Liver (tissue), 8 donors: ENCODE measurements at regions not wholly inside any gene's neighbourhood (a gene's known extent, or its start where the extent isn't known, plus 50 kb on each side); places are given as distances from the start of the nearest gene placed in this dataset.

Experiments used
- DNase-seq: peaks from one replicate; pipeline ENCODE4 v3.0.0-alpha.2; 2017; ENCODE audit warnings: low spot score
- H3K27ac ChIP-seq, 2 donors: one replicate each; pipeline ENCODE4 v1.7.0; 2013; ENCODE audit warnings: inconsistent platforms in 2 of 2, low read length in 2 of 2, control low read depth in 1 of 2, low read depth in 1 of 2, mild to moderate bottlenecking in 1 of 2
- H3K27me3 ChIP-seq, 4 donors: one replicate each; pipeline versions ENCODE4 v1.6.1 to v1.7.0; 2013; ENCODE audit warnings: low read length in 3 of 4, inconsistent platforms in 1 of 4, mild to moderate bottlenecking in 1 of 4, moderate library complexity in 1 of 4; ENCODE audit not compliant: control insufficient read depth in 4 of 4, insufficient read depth in 4 of 4
- H3K36me3 ChIP-seq, 4 donors: one replicate each; pipeline versions ENCODE4 v1.6.1 to v1.7.0; 2013; ENCODE audit warnings: low read length in 3 of 4, mild to moderate bottlenecking in 3 of 4, low read depth in 1 of 4, moderate library complexity in 1 of 4; ENCODE audit not compliant: control insufficient read depth in 4 of 4, insufficient read depth in 3 of 4
- H3K4me1 ChIP-seq, 4 donors: one replicate each; pipeline versions ENCODE4 v1.6.1 to v1.7.0; 2013; ENCODE audit warnings: low read length in 3 of 4, mild to moderate bottlenecking in 3 of 4, moderate library complexity in 1 of 4; ENCODE audit not compliant: control insufficient read depth in 4 of 4, insufficient read depth in 4 of 4
- H3K4me3 ChIP-seq, 3 donors: one replicate each; pipeline versions ENCODE4 v1.6.1 to v1.7.0; 2013; ENCODE audit warnings: low read length in 3 of 3, control low read depth in 1 of 3, low read depth in 1 of 3, mild to moderate bottlenecking in 1 of 3
- H3K9ac ChIP-seq, 2 donors: one replicate each; pipeline ENCODE4 v1.7.0; 2013; ENCODE audit warnings: low read length in 2 of 2, mild to moderate bottlenecking in 2 of 2, moderate library complexity in 2 of 2, control low read depth in 1 of 2, low read depth in 1 of 2
- H3K9me3 ChIP-seq, 4 donors: one replicate each; pipeline versions ENCODE4 v1.6.1 to v1.7.0; 2013; ENCODE audit warnings: low read length in 3 of 4; ENCODE audit not compliant: control insufficient read depth in 4 of 4
- ATF3 ChIP-seq: IDR thresholded peaks from 2 replicates; pipeline ENCODE4 v1.6.1; 2016; ENCODE audit warnings: antibody characterized with exemption
- CTCF ChIP-seq: fragments of 150-350 bp; IDR thresholded peaks from 2 replicates; pipeline ENCODE4 v1.5.1; 2017; ENCODE audit warnings: improper control_type of control experiment, low read depth, low read length; ENCODE audit not compliant: missing input control
- EGR1 ChIP-seq, 2 donors: IDR thresholded peaks; 2 replicates each; pipeline ENCODE4 v1.6.1; 2016 to 2018; ENCODE audit warnings: antibody characterized with exemption in 2 of 2, low read depth in 2 of 2
- FOXA1 ChIP-seq: IDR thresholded peaks from 2 replicates; pipeline ENCODE4 v1.6.1; 2016; ENCODE audit warnings: antibody characterized with exemption
- FOXA2 ChIP-seq: IDR thresholded peaks from 2 replicates; pipeline ENCODE4 v1.6.1; 2016; ENCODE audit warnings: antibody characterized with exemption
- GABPA ChIP-seq, 2 donors: IDR thresholded peaks in 1 of 2; conservative IDR thresholded peaks in 1 of 2; 2 replicates each; pipeline ENCODE4 v1.6.1; 2016; ENCODE audit warnings: antibody characterized with exemption in 2 of 2, mild to moderate bottlenecking in 1 of 2, moderate library complexity in 1 of 2
- HNF4A ChIP-seq, 2 donors: conservative IDR thresholded peaks; 2 replicates each; pipeline ENCODE4 v1.6.1; 2016; ENCODE audit warnings: antibody characterized with exemption in 2 of 2, mild to moderate bottlenecking in 2 of 2
- HNF4G ChIP-seq: IDR thresholded peaks from 2 replicates; pipeline ENCODE4 v1.6.1; 2016; ENCODE audit warnings: antibody characterized with exemption
- JUND ChIP-seq, 2 donors: IDR thresholded peaks; 2 replicates each; pipeline ENCODE4 v1.6.1; 2016; ENCODE audit warnings: antibody characterized with exemption in 2 of 2
- MAX ChIP-seq: IDR thresholded peaks from 2 replicates; pipeline ENCODE4 v1.6.1; 2016; ENCODE audit warnings: antibody characterized with exemption
- NR2F2 ChIP-seq: IDR thresholded peaks from 2 replicates; pipeline ENCODE4 v1.6.1; 2016; ENCODE audit warnings: antibody characterized with exemption
- RAD21 ChIP-seq, 2 donors: IDR thresholded peaks; 2 replicates each; pipeline ENCODE4 v1.6.1; 2016; ENCODE audit warnings: antibody characterized with exemption in 2 of 2, mild to moderate bottlenecking in 2 of 2
- REST ChIP-seq: IDR thresholded peaks from 2 replicates; pipeline ENCODE4 v1.6.1; 2016; ENCODE audit warnings: antibody characterized with exemption, mild to moderate bottlenecking
- SP1 ChIP-seq: IDR thresholded peaks from 2 replicates; pipeline ENCODE4 v1.6.1; 2018; ENCODE audit warnings: antibody characterized with exemption, mild to moderate bottlenecking
- TAF1 ChIP-seq: conservative IDR thresholded peaks from 2 replicates; pipeline ENCODE4 v1.6.1; 2016; ENCODE audit warnings: antibody characterized with exemption, mild to moderate bottlenecking
- ZBTB33 ChIP-seq: IDR thresholded peaks from 2 replicates; pipeline ENCODE4 v1.6.1; 2016; ENCODE audit warnings: antibody characterized with exemption
- WGBS: extraction: QIAGEN DNeasy Blood & Tissue Kit; methylation state at CpG from one replicate; pipeline ENCODE4 v1.1.7; 2013; 5-methylcytosine and 5-hydroxymethylcytosine counted together
- donor health status: healthy.
- donor health status: healthy.
- donor health status: healthy.
- donor health status: healthy.
- donor health status: healthy.

GRCh38 chrX:106331606-106332005 lies 163.5 kb downstream of the PWWP3B start:
- WGBS, result 82% methylated on average over 3 of the region's 3 CpGs
- Histone ChIP-seq H3K36me3 (no peaks in the 10 kb centered on the region), H3K9ac (no peak overlapping the region), H3K27ac (no peak overlapping the region), H3K9me3 (no peaks in the 10 kb centered on the region), H3K27me3 (no peaks in the 10 kb centered on the region), H3K4me3 (no peak overlapping the region), H3K4me1 (no peaks in the 10 kb centered on the region)
- TF ChIP-seq TAF1 (no peak), SP1 (no peak), FOXA1 (no peak), NR2F2 (no peak), CTCF (no peak), RAD21 (IDR thresholded peaks at IDR 0.05) (no peak), EGR1 (IDR thresholded peaks at IDR 0.05; ENCODE audit: low read depth in 2 of 2) (no peak)
- DNase-seq, result no peak

- no peak for DNase-seq
- 44% methylated on average over 3 of the region's 3 CpGs for WGBS
- Histone ChIP-seq H3K36me3 (no peaks in the 10 kb centered on the region), H3K4me1 (no peaks in the 10 kb centered on the region), H3K9me3 (no peaks in the 10 kb centered on the region), H3K27me3 (no peaks in the 10 kb centered on the region), H3K27ac (no peak overlapping the region), H3K4me3 (no peak overlapping the region), H3K9ac (no peak overlapping the region)
- TF ChIP-seq REST, result no peak
Measured at GRCh38 chrX:106341823-106342222, 173.7 kb downstream of the PWWP3B start.

GRCh38 chrX:106356580-106356979 lies 188.5 kb downstream of the PWWP3B start:
- no peak for DNase-seq
- H3K36me3 ChIP-seq, result no peaks in the 10 kb centered on the region
- H3K9ac ChIP-seq, result no peak overlapping the region
- no peaks in the 10 kb centered on the region for H3K4me1 ChIP-seq
- no peaks in the 10 kb centered on the region for H3K9me3 ChIP-seq
- no peaks in the 10 kb centered on the region for H3K27me3 ChIP-seq
- no peak overlapping the region for H3K4me3 ChIP-seq
- no peak overlapping the region for H3K27ac ChIP-seq
- TF ChIP-seq ATF3, result no peak
- no peak for TF ChIP-seq MAX
- no peak for TF ChIP-seq JUND (IDR thresholded peaks at IDR 0.05)
- no peak for TF ChIP-seq ZBTB33
- TF ChIP-seq HNF4G, result no peak
- TF ChIP-seq GABPA (IDR thresholded peaks at IDR 0.05 in 1 of 2, conservative IDR thresholded peaks at IDR 0.05 in 1 of 2), result no peak
- TF ChIP-seq SP1, result no peak
- no peak for TF ChIP-seq FOXA1
- no peak for TF ChIP-seq FOXA2
- TF ChIP-seq REST, result no peak
- no peak for TF ChIP-seq HNF4A (conservative IDR thresholded peaks at IDR 0.05)
- TF ChIP-seq NR2F2, result no peak
